ENCODE measurements at regions not wholly inside any gene's neighbourhood (a gene's known extent, or its start where the extent isn't known, plus 50 kb on each side); places are given as distances from the start of the nearest gene placed in this dataset.
"Not testable (repeated sequence)": the region's sequence is repeated elsewhere in the genome, so short reads cannot be mapped to it uniquely, and the experiment has no call there.

- H3K27ac Mint-ChIP-seq; H3K4me1 Mint-ChIP-seq; H3K4me3 ChIP-seq (ENCODE audit: low read length in 2 of 2); POLR2A ChIA-PET (ENCODE audit: partially characterized antibody); intact Hi-C loops (cut with micrococcal nuclease); H3K4me3 Mint-ChIP-seq; H3K27me3 ChIP-seq (ENCODE audit: insufficient read depth, low read length); H3K27me3 Mint-ChIP-seq; H3K36me3 Mint-ChIP-seq; H3K27ac ChIP-seq (ENCODE audit: low read depth, low read length); DNase-seq; H3K36me3 ChIP-seq (ENCODE audit: insufficient read depth, low read length); H3K4me1 ChIP-seq (ENCODE audit: insufficient read depth, low read length); CTCF ChIA-PET (ENCODE audit: partially characterized antibody); H3K9me3 ChIP-seq (ENCODE audit: control insufficient read depth in 1 of 2, low read length in 2 of 2): not testable (repeated sequence)
- peaks cover 0 to 33% (median 13%) of the 10 kb centered on the region in 8 donors for H3K9me3 Mint-ChIP-seq
These were observed 164.9 kb downstream of the CRPPA start for GRCh38 chr7:16256419-16256818.

- not testable (repeated sequence) for H3K4me3 ChIP-seq (ENCODE audit: low read length in 2 of 2)
These were observed 165.4 kb downstream of the CRPPA start for GRCh38 chr7:16255952-16256351.

GRCh38 chr7:16250655-16251054, 170.7 kb downstream of the CRPPA start:
- POLR2A ChIA-PET (ENCODE audit: partially characterized antibody); H3K36me3 ChIP-seq (ENCODE audit: insufficient read depth, low read length); H3K4me3 ChIP-seq (ENCODE audit: low read length in 2 of 2); H3K4me3 Mint-ChIP-seq; H3K27me3 ChIP-seq (ENCODE audit: insufficient read depth, low read length); H3K4me1 ChIP-seq (ENCODE audit: insufficient read depth, low read length); H3K27ac Mint-ChIP-seq; intact Hi-C loops (cut with micrococcal nuclease); H3K27me3 Mint-ChIP-seq; H3K4me1 Mint-ChIP-seq; H3K36me3 Mint-ChIP-seq; H3K27ac ChIP-seq (ENCODE audit: low read depth, low read length); H3K9me3 ChIP-seq (ENCODE audit: control insufficient read depth in 1 of 2, low read length in 2 of 2); CTCF ChIA-PET (ENCODE audit: partially characterized antibody); DNase-seq: not testable (repeated sequence)
- peaks cover 3 to 38% (median 14%) of the 10 kb centered on the region in 8 donors for H3K9me3 Mint-ChIP-seq

More at GRCh38 chr7:16255952-16256351, 165.4 kb downstream of the CRPPA start:
- H3K9me3 ChIP-seq (ENCODE audit: control insufficient read depth in 1 of 2, low read length in 2 of 2); intact Hi-C loops (cut with micrococcal nuclease); H3K36me3 Mint-ChIP-seq; H3K27me3 ChIP-seq (ENCODE audit: insufficient read depth, low read length); CTCF ChIA-PET (ENCODE audit: partially characterized antibody); DNase-seq; POLR2A ChIA-PET (ENCODE audit: partially characterized antibody); H3K27ac Mint-ChIP-seq; H3K4me1 Mint-ChIP-seq; H3K4me3 Mint-ChIP-seq; H3K27ac ChIP-seq (ENCODE audit: low read depth, low read length); H3K4me1 ChIP-seq (ENCODE audit: insufficient read depth, low read length); H3K27me3 Mint-ChIP-seq; H3K36me3 ChIP-seq (ENCODE audit: insufficient read depth, low read length): not testable (repeated sequence)
- peaks cover 0 to 37% (median 13%) of the 10 kb centered on the region in 8 donors for H3K9me3 Mint-ChIP-seq

GRCh38 chr7:16249204-16249603, 172.1 kb downstream of the CRPPA start:
- H3K27me3 Mint-ChIP-seq; CTCF ChIA-PET (ENCODE audit: partially characterized antibody); H3K27ac Mint-ChIP-seq; H3K4me1 ChIP-seq (ENCODE audit: insufficient read depth, low read length); H3K4me3 Mint-ChIP-seq; POLR2A ChIA-PET (ENCODE audit: partially characterized antibody); H3K36me3 ChIP-seq (ENCODE audit: insufficient read depth, low read length); H3K4me3 ChIP-seq (ENCODE audit: low read length in 2 of 2); H3K9me3 ChIP-seq (ENCODE audit: control insufficient read depth in 1 of 2, low read length in 2 of 2); H3K27ac ChIP-seq (ENCODE audit: low read depth, low read length); intact Hi-C loops (cut with micrococcal nuclease); DNase-seq; H3K4me1 Mint-ChIP-seq; H3K36me3 Mint-ChIP-seq; H3K27me3 ChIP-seq (ENCODE audit: insufficient read depth, low read length): not testable (repeated sequence)
- H3K9me3 Mint-ChIP-seq, result peaks cover 3 to 23% (median 7%) of the 10 kb centered on the region in 8 donors

GRCh38 chr7:16248556-16248955, 172.8 kb downstream of the CRPPA start:
- H3K9me3 ChIP-seq (ENCODE audit: control insufficient read depth in 1 of 2, low read length in 2 of 2); CTCF ChIA-PET (ENCODE audit: partially characterized antibody); H3K27me3 ChIP-seq (ENCODE audit: insufficient read depth, low read length); H3K4me3 Mint-ChIP-seq; POLR2A ChIA-PET (ENCODE audit: partially characterized antibody); H3K36me3 Mint-ChIP-seq; H3K27ac ChIP-seq (ENCODE audit: low read depth, low read length); DNase-seq; H3K4me3 ChIP-seq (ENCODE audit: low read length in 2 of 2); H3K27me3 Mint-ChIP-seq; H3K4me1 ChIP-seq (ENCODE audit: insufficient read depth, low read length); intact Hi-C loops (cut with micrococcal nuclease); H3K27ac Mint-ChIP-seq; H3K36me3 ChIP-seq (ENCODE audit: insufficient read depth, low read length); H3K4me1 Mint-ChIP-seq: not testable (repeated sequence)
- peaks cover 3 to 19% (median 8%) of the 10 kb centered on the region in 8 donors for H3K9me3 Mint-ChIP-seq

- H3K4me3 Mint-ChIP-seq, result no peak overlapping the region
- no peaks in the 10 kb centered on the region for H3K4me1 ChIP-seq (ENCODE audit: insufficient read depth, low read length)
- no peaks in the 10 kb centered on the region for H3K27me3 Mint-ChIP-seq
- H3K27ac ChIP-seq (ENCODE audit: low read depth, low read length), result no peak overlapping the region
- no peaks in the 10 kb centered on the region for H3K4me1 Mint-ChIP-seq
- H3K4me3 ChIP-seq (ENCODE audit: low read length in 2 of 2), result no peak overlapping the region
- no peaks in the 10 kb centered on the region for H3K9me3 ChIP-seq (ENCODE audit: control insufficient read depth in 1 of 2, low read length in 2 of 2)
- intact Hi-C loops (cut with micrococcal nuclease), result no loop called here
- no peaks in the 10 kb centered on the region for H3K27me3 ChIP-seq (ENCODE audit: insufficient read depth, low read length)
- peaks cover 0 to 3% (median 1%) of the 10 kb centered on the region in 8 donors for H3K9me3 Mint-ChIP-seq
- no peaks in the 10 kb centered on the region for H3K36me3 ChIP-seq (ENCODE audit: insufficient read depth, low read length)
- no peak for DNase-seq
- POLR2A ChIA-PET (ENCODE audit: partially characterized antibody), result no interaction called here
- CTCF ChIA-PET (ENCODE audit: partially characterized antibody), result no interaction called here
- no peaks in the 10 kb centered on the region for H3K36me3 Mint-ChIP-seq
- no peak overlapping the region for H3K27ac Mint-ChIP-seq
These were observed 176.9 kb downstream of the CRPPA start for GRCh38 chr7:16244469-16244868.

- Histone ChIP-seq H3K27me3 (ENCODE audit: insufficient read depth, low read length) (no peaks in the 10 kb centered on the region), H3K4me3 (ENCODE audit: low read length in 2 of 2) (no peak overlapping the region), H3K27ac (ENCODE audit: low read depth, low read length) (no peak overlapping the region), H3K36me3 (ENCODE audit: insufficient read depth, low read length) (no peaks in the 10 kb centered on the region), H3K4me1 (ENCODE audit: insufficient read depth, low read length) (no peaks in the 10 kb centered on the region), H3K9me3 (ENCODE audit: control insufficient read depth in 1 of 2, low read length in 2 of 2) (no peaks in the 10 kb centered on the region)
- Mint-ChIP-seq H3K36me3 (no peaks in the 10 kb centered on the region), H3K4me1 (no peaks in the 10 kb centered on the region), H3K9me3 (peaks cover 0 to 3% (median 0%) of the 10 kb centered on the region in 8 donors), H3K27ac (no peak overlapping the region), H3K4me3 (no peak overlapping the region), H3K27me3 (no peaks in the 10 kb centered on the region)
- ChIA-PET POLR2A (ENCODE audit: partially characterized antibody) (no interaction called here), CTCF (ENCODE audit: partially characterized antibody) (no interaction called here)
- intact Hi-C loops (cut with micrococcal nuclease), result no loop called here
- DNase-seq, result no peak
These were observed 178.4 kb downstream of the CRPPA start for GRCh38 chr7:16242920-16243319.

- no peak for DNase-seq
- Histone ChIP-seq H3K9me3 (ENCODE audit: control insufficient read depth in 1 of 2, low read length in 2 of 2) (no peaks in the 10 kb centered on the region), H3K4me1 (ENCODE audit: insufficient read depth, low read length) (no peaks in the 10 kb centered on the region), H3K4me3 (ENCODE audit: low read length in 2 of 2) (no peak overlapping the region), H3K27me3 (ENCODE audit: insufficient read depth, low read length) (no peaks in the 10 kb centered on the region), H3K36me3 (ENCODE audit: insufficient read depth, low read length) (no peaks in the 10 kb centered on the region), H3K27ac (ENCODE audit: low read depth, low read length) (no peak overlapping the region)
- H3K27me3 Mint-ChIP-seq, result no peaks in the 10 kb centered on the region
- peaks cover 0 to 2% (median 0%) of the 10 kb centered on the region in 8 donors for H3K9me3 Mint-ChIP-seq
- no peaks in the 10 kb centered on the region for H3K36me3 Mint-ChIP-seq
- ChIA-PET CTCF (ENCODE audit: partially characterized antibody) (no interaction called here), POLR2A (ENCODE audit: partially characterized antibody) (no interaction called here)
- H3K4me1 Mint-ChIP-seq, result no peaks in the 10 kb centered on the region
- intact Hi-C loops (cut with micrococcal nuclease), result no loop called here
- no peak overlapping the region for H3K4me3 Mint-ChIP-seq
- H3K27ac Mint-ChIP-seq, result no peak overlapping the region
These were observed 180.3 kb downstream of the CRPPA start for GRCh38 chr7:16241017-16241416.

Data from CD4-positive, alpha-beta memory T cell (primary cell).